ENCODE measurements at regions not wholly inside any gene's neighbourhood (a gene's known extent, or its start where the extent isn't known, plus 50 kb on each side); places are given as distances from the start of the nearest gene placed in this dataset.

DNA sequence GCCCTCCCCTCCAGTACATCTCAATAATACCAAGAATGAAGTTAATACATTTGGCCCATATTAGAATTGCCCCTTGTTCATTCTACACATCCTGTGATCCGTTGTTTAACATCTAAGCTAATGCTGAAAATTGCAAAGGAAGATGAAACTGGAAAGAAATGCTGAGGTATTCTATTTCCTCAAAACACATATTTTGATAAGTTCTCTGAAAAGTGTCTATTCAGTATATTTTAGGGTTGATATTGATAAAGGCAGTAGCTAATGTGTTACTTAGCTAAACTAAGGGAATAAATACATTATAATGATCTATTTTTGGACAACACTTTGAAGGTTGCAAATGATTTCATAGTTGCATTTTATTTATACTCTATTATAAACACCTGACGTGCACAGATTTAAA is 702.6 kb upstream of the ROBO1 start:
- TF ChIP-seq, protein P1, sequence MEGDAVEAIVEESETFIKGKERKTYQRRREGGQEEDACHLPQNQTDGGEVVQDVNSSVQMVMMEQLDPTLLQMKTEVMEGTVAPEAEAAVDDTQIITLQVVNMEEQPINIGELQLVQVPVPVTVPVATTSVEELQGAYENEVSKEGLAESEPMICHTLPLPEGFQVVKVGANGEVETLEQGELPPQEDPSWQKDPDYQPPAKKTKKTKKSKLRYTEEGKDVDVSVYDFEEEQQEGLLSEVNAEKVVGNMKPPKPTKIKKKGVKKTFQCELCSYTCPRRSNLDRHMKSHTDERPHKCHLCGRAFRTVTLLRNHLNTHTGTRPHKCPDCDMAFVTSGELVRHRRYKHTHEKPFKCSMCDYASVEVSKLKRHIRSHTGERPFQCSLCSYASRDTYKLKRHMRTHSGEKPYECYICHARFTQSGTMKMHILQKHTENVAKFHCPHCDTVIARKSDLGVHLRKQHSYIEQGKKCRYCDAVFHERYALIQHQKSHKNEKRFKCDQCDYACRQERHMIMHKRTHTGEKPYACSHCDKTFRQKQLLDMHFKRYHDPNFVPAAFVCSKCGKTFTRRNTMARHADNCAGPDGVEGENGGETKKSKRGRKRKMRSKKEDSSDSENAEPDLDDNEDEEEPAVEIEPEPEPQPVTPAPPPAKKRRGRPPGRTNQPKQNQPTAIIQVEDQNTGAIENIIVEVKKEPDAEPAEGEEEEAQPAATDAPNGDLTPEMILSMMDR (IDR thresholded peaks at IDR 0.05), result no peak
- no peak for TF ChIP-seq POLR2A (IDR thresholded peaks at IDR 0.05)
